Keratinocyte (primary cell): ENCODE measurements at regions not wholly inside any gene's neighbourhood (a gene's known extent, or its start where the extent isn't known, plus 50 kb on each side); places are given as distances from the start of the nearest gene placed in this dataset.

Experiments
- DNase-seq: peaks from one replicate; pipeline ENCODE4 v3.0.0-alpha.2; 2011; ENCODE audit warnings: low read depth, missing footprints, low spot score
- FAIRE-seq: peaks from 2 replicates; lab custom pipeline; 2011; peaks lifted over from hg19 to GRCh38; lab: Jason Lieb, UNC
- H2AFZ ChIP-seq: 2 replicates; pipeline ENCODE4 v1.6.0; 2012; ENCODE audit warnings: low read length, control low read depth, inconsistent platforms; ENCODE audit not compliant: control insufficient read depth
- H3K27ac ChIP-seq: 2 replicates; pipeline ENCODE4 v1.5.1; 2011; ENCODE audit warnings: low read length; ENCODE audit not compliant: control insufficient read depth, insufficient read depth
- H3K27me3 ChIP-seq: 3 replicates; pipeline ENCODE4 v1.6.0; 2011; ENCODE audit warnings: low read length; ENCODE audit not compliant: control insufficient read depth, insufficient read depth; ENCODE audit errors: extremely low read depth
- H3K36me3 ChIP-seq, 2 experiments: 2 replicates in 1 of 2; 3 replicates in 1 of 2; pipeline ENCODE4 v1.5.1; 2011; ENCODE audit warnings: low read length in 2 of 2, mild to moderate bottlenecking in 1 of 2; ENCODE audit not compliant: control insufficient read depth in 2 of 2, insufficient read depth in 2 of 2; ENCODE audit errors: extremely low read depth in 1 of 2
- H3K4me1 ChIP-seq: 3 replicates; pipeline ENCODE4 v1.5.1; 2011; ENCODE audit warnings: low read length; ENCODE audit not compliant: control insufficient read depth, insufficient read depth; ENCODE audit errors: extremely low read depth
- H3K4me2 ChIP-seq: 3 replicates; pipeline ENCODE4 v1.6.0; 2011; ENCODE audit warnings: low read depth, low read length; ENCODE audit not compliant: control insufficient read depth, insufficient read depth; ENCODE audit errors: extremely low read depth
- H3K4me3 ChIP-seq, 3 experiments: fragments of 200-600 bp in 1 of 3; sonication (generic) in 1 of 3; 2 replicates in 2 of 3; 3 replicates in 1 of 3; pipeline ENCODE4 v1.5.1; 2011 to 2016; ENCODE audit warnings: low read length in 3 of 3, mild to moderate bottlenecking in 3 of 3, control low read depth in 2 of 3, inconsistent platforms in 1 of 3, low read depth in 1 of 3, mixed read lengths in 1 of 3, mixed run types in 1 of 3, moderate library complexity in 1 of 3; ENCODE audit not compliant: control insufficient read depth in 2 of 3, insufficient read depth in 2 of 3; ENCODE audit errors: extremely low read depth in 1 of 3
- H3K79me2 ChIP-seq: 2 replicates; pipeline ENCODE4 v1.6.0; 2012; ENCODE audit warnings: low read length; ENCODE audit not compliant: control insufficient read depth, insufficient read depth
- H3K9ac ChIP-seq: 3 replicates; pipeline ENCODE4 v1.6.0; 2011; ENCODE audit warnings: low read length; ENCODE audit not compliant: control insufficient read depth, insufficient read depth; ENCODE audit errors: extremely low read depth
- H3K9me1 ChIP-seq: 3 replicates; pipeline ENCODE4 v1.6.0; 2011; ENCODE audit warnings: low read length; ENCODE audit not compliant: control insufficient read depth, insufficient read depth; ENCODE audit errors: extremely low read depth
- H3K9me3 ChIP-seq: 2 replicates; pipeline ENCODE4 v1.5.1; 2012; ENCODE audit warnings: low read depth, low read length; ENCODE audit not compliant: control insufficient read depth
- H4K20me1 ChIP-seq: 3 replicates; pipeline ENCODE4 v1.6.0; 2011; ENCODE audit warnings: low read length; ENCODE audit not compliant: control insufficient read depth, insufficient read depth; ENCODE audit errors: extremely low read depth
- EZH2 ChIP-seq: IDR thresholded peaks from one replicate; pipeline ENCODE4 v1.6.1; 2012; ENCODE audit warnings: inconsistent platforms, mild to moderate bottlenecking, low read length, moderate library complexity
- dilution Hi-C: fragments of 300-500 bp; cut with MboI; formaldehyde crosslinking; loops from one replicate; pipeline ENCODE4 v1.7.0; 2020; ENCODE audit warnings: low sequenced_read_pairs; ENCODE audit not compliant: extremely low pct_ligation_motif_present
- TF ChIP-seq, protein P1 (sequence below), 3 experiments: IDR thresholded peaks in 1 of 3; conservative IDR thresholded peaks in 1 of 3; optimal IDR thresholded peaks in 1 of 3; 2 replicates in 2 of 3; 3 replicates in 1 of 3; pipeline versions ENCODE3 to v1.5.1; 2011; ENCODE audit warnings: low read length in 3 of 3, mild to moderate bottlenecking in 3 of 3, moderate library complexity in 2 of 3, control low read depth in 1 of 3, inconsistent platforms in 1 of 3; ENCODE audit not compliant: insufficient read depth in 2 of 3; ENCODE audit errors: extremely low read depth in 1 of 3

DNA sequence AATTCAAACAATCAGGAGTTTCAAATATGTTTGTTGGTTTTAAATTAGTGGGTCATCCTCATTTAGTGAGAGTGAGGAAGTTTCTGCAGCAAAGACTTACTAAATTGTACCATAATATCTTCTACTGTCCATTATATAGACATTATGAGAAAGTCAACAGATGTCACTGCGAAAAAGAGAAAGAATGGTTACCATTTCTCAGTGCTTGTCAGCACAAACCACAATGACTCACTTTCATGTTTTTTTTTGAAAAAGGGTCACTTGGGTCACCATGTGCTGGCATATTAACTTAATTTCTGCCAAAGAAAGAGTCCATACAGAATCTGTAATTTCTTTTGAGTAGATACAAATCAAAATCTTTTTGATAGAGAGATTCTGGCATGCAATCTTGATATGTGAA is 924.6 kb upstream of the FAT3 start:
- Histone ChIP-seq H2AFZ (no peak overlapping the region), H3K27me3 (no peaks in the 10 kb centered on the region), H3K27ac (no peak overlapping the region), H3K4me2 (no peak overlapping the region), H3K4me1 (no peaks in the 10 kb centered on the region), H3K4me3 (no peak overlapping the region), H3K36me3 (no peaks in the 10 kb centered on the region), H3K79me2 (no peaks in the 10 kb centered on the region), H3K9me3 (no peaks in the 10 kb centered on the region), H3K9me1 (no peaks in the 10 kb centered on the region), H4K20me1 (no peaks in the 10 kb centered on the region), H3K9ac (no peak overlapping the region)
- TF ChIP-seq, protein P1, sequence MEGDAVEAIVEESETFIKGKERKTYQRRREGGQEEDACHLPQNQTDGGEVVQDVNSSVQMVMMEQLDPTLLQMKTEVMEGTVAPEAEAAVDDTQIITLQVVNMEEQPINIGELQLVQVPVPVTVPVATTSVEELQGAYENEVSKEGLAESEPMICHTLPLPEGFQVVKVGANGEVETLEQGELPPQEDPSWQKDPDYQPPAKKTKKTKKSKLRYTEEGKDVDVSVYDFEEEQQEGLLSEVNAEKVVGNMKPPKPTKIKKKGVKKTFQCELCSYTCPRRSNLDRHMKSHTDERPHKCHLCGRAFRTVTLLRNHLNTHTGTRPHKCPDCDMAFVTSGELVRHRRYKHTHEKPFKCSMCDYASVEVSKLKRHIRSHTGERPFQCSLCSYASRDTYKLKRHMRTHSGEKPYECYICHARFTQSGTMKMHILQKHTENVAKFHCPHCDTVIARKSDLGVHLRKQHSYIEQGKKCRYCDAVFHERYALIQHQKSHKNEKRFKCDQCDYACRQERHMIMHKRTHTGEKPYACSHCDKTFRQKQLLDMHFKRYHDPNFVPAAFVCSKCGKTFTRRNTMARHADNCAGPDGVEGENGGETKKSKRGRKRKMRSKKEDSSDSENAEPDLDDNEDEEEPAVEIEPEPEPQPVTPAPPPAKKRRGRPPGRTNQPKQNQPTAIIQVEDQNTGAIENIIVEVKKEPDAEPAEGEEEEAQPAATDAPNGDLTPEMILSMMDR (optimal IDR thresholded peaks at IDR 0.05 in 1 of 3, IDR thresholded peaks at IDR 0.05 in 1 of 3, conservative IDR thresholded peaks at IDR 0.05 in 1 of 3; ENCODE audit: extremely low read depth in 1 of 3, insufficient read depth in 2 of 3, low read length in 3 of 3) = no peak
- no peak for TF ChIP-seq EZH2
- FAIRE-seq (no peak), DNase-seq (no peak)
- dilution Hi-C loops = no loop called here

DNA sequence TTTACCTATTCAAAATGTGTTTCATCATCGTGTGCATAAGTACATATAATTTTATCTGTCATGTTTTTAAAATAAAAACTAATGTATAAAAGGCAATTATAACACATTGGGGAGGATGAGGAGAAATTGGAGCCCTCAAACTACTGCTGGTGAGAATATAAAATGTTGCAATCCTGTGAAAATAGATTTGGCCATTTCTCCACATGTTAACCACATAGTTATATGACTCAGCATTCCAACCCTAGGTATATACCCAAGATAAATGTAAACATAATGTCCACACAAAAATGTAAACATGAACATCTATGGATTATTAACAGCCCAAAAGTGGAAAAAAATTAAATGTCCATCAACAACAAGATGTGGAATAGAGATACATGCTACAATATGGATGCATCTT is 928.0 kb upstream of the FAT3 start:
- Histone ChIP-seq H3K9me3 (no peaks in the 10 kb centered on the region), H4K20me1 (no peaks in the 10 kb centered on the region), H2AFZ (no peak overlapping the region), H3K79me2 (no peaks in the 10 kb centered on the region), H3K27ac (no peak overlapping the region), H3K27me3 (no peaks in the 10 kb centered on the region), H3K36me3 (no peaks in the 10 kb centered on the region), H3K4me1 (no peaks in the 10 kb centered on the region), H3K4me3 (no peak overlapping the region), H3K4me2 (no peak overlapping the region), H3K9me1 (no peaks in the 10 kb centered on the region), H3K9ac (no peak overlapping the region)
- DNase-seq (no peak), FAIRE-seq (no peak)
- dilution Hi-C loops = no loop called here
- TF ChIP-seq, protein P1 (optimal IDR thresholded peaks at IDR 0.05 in 1 of 3, IDR thresholded peaks at IDR 0.05 in 1 of 3, conservative IDR thresholded peaks at IDR 0.05 in 1 of 3; ENCODE audit: extremely low read depth in 1 of 3, insufficient read depth in 2 of 3, low read length in 3 of 3) = no peak
- TF ChIP-seq EZH2 = no peak
